ENCODE measurements at regions not wholly inside any gene's neighbourhood (a gene's known extent, or its start where the extent isn't known, plus 50 kb on each side); places are given as distances from the start of the nearest gene placed in this dataset.

GRCh38 chr1:59202455-59202854, 94.4 kb upstream of the FGGY start:
- no peak for TF ChIP-seq CTCF (IDR thresholded peaks at IDR 0.05)
- TF ChIP-seq POLR2A (IDR thresholded peaks at IDR 0.05) = no peak
